Astrocyte (in vitro differentiated cells and primary cell): ENCODE measurements at regions not wholly inside any gene's neighbourhood (a gene's known extent, or its start where the extent isn't known, plus 50 kb on each side); places are given as distances from the start of the nearest gene placed in this dataset.

ENCODE experiments used
- EZH2 ChIP-seq: IDR thresholded peaks from 2 replicates; pipeline ENCODE4 v1.6.1; 2012; ENCODE audit warnings: mild to moderate bottlenecking, low read length, inconsistent platforms; ENCODE audit not compliant: insufficient read depth
- TF ChIP-seq, protein P1 (sequence below): IDR thresholded peaks from 2 replicates; pipeline ENCODE4 v1.5.1; 2011; ENCODE audit warnings: low read depth, mild to moderate bottlenecking, inconsistent platforms, low read length, moderate library complexity; ENCODE audit not compliant: insufficient read depth

DNA sequence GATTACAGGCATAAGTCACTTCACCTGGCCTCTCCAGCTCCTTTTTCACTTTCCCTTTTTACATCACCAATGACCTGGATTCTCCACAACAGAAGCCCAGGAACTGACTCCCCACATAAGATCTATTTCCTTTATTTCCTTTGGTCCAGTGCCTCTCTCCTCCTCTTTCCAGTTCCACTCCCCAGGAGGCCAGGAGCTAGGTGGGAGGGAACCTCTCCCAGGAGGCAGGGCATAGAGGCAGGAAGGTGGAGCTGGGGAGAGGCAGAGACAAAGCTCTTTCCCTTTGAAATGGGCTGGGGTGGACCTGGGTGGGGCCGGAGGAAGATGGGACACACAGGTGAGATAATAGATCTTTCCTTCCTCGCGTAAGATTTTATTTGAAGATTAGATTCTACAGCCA is 318.3 kb upstream of the TNRC6C start:
- TF ChIP-seq EZH2, result no peak
- TF ChIP-seq, protein P1, sequence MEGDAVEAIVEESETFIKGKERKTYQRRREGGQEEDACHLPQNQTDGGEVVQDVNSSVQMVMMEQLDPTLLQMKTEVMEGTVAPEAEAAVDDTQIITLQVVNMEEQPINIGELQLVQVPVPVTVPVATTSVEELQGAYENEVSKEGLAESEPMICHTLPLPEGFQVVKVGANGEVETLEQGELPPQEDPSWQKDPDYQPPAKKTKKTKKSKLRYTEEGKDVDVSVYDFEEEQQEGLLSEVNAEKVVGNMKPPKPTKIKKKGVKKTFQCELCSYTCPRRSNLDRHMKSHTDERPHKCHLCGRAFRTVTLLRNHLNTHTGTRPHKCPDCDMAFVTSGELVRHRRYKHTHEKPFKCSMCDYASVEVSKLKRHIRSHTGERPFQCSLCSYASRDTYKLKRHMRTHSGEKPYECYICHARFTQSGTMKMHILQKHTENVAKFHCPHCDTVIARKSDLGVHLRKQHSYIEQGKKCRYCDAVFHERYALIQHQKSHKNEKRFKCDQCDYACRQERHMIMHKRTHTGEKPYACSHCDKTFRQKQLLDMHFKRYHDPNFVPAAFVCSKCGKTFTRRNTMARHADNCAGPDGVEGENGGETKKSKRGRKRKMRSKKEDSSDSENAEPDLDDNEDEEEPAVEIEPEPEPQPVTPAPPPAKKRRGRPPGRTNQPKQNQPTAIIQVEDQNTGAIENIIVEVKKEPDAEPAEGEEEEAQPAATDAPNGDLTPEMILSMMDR, result no peak
